NOMO-1 treated with dmso at 0.1 percent for 144 hours (cell line): ENCODE measurements at regions not wholly inside any gene's neighbourhood (a gene's known extent, or its start where the extent isn't known, plus 50 kb on each side); places are given as distances from the start of the nearest gene placed in this dataset.

Source experiments
- DNase-seq: peaks from one replicate; lab custom pipeline; 2025; ENCODE audit not compliant: unreplicated experiment; lab: John Stamatoyannopoulos, UW

DNA sequence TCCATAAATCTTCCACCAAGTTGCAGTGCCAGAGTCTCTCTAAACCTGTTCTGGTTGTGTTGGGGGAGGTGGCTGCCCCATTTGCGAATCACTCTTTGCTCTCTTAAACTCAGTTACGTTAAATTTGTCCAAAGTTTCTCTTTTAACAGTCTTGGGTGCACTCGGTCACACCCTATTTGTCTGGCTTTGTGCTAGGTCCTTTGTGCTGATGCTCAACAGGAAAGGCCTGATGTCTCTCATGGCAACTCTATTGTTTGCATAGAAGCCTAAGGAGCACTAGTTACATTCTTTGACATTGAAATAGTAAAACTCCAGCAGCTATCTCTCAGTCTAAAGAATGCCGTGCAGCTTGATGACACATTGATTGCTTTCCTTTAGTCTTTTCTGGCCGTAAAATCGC lies 105.1 kb downstream of the TRMT11 start:
- no peak for DNase-seq

DNA sequence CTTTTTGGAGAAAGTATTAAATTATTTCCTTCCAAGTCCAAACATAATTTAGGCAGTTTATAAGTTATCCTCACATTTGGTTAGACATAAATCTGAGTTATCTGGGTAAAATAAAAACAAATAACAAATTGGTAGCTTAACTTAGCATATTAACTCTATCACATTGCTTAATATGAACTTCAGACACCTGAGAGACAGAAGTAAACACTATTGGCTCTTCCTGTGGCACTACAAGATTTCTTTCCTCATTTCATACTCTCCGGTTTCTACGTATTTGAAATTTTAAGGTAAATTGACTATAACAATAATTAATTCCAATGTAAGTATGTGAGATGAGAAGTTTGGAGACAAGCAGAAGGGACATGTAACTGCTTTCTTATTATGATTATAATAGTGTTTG lies 106.8 kb downstream of the TRMT11 start:
- DNase-seq, result no peak

DNA sequence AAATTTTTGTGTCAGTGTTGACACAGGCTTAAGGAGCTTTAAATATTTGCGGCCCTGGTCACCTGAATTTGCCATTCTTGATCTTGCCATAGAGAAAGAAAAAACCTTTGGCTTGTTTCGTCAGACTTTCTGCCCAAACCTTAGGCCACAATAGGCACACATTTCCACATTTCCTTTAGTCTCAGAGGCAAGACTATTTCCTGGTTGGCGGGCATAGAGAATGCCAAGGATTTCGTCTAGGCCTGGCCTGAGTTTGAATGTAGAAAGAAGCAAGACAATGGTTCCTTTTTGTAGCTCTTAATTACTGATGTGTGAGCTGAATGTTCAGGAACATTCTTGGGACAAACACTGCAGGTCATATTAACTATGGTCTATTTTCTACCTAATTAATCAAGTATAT lies 108.1 kb downstream of the TRMT11 start:
- DNase-seq, result no peak

DNA sequence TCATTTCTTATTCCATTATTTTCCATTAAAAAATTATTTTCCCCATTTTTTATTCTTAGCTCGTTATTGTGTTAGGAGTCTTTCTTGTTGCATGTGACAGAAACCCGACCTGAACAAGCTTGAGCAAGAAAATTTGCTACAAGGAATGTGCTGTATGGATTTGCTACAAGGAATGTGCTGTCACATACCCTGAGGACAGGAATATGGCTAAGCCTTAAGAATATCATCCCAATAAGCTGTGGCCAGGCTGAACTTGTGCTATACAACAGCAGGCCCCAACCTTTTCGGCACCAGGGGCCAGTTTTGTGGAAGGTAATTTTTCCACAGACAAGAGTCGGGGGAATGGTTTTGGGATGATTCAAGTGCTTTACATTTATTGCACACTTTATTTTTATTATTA lies 114.0 kb downstream of the TRMT11 start:
- DNase-seq, result no peak

DNA sequence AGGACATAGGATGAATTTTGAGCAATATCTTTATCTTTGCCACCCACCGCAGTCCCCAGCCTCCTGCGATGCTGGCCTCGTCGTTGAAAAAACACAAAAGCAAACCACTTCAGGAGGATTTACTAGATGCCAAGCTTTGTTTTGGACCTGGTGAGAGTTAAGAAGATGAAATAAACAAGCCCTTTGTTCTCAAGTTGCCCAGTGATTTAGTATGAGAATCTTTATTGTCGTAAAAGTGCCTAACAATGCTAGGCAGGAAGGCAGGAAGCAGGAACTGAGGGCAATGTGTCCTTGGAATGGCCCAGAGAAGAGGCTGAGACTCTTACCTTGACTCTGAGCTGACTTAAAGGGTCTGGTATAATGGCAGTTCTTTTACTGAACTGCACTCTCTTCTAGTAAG lies 116.0 kb downstream of the TRMT11 start:
- DNase-seq, result no peak

DNA sequence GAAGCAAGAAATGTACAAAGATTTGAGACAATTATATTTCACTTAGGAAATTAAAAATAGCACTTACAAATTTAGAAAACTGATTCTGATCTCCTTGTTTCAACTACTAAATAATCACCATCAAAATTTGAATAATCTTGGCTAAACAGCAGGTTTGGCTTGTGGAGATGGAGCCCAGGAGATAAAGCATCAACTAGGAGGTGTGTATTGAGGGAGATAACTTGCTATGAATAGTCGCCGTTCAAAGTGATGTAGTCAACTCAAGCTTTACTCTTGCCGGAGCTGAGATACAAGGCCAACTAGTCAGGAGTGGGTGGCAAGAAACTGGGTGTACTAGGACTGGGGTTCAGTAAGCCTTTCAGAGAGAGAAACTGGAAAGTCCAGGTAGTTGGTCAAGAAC lies 117.7 kb downstream of the TRMT11 start:
- DNase-seq, result no peak

DNA sequence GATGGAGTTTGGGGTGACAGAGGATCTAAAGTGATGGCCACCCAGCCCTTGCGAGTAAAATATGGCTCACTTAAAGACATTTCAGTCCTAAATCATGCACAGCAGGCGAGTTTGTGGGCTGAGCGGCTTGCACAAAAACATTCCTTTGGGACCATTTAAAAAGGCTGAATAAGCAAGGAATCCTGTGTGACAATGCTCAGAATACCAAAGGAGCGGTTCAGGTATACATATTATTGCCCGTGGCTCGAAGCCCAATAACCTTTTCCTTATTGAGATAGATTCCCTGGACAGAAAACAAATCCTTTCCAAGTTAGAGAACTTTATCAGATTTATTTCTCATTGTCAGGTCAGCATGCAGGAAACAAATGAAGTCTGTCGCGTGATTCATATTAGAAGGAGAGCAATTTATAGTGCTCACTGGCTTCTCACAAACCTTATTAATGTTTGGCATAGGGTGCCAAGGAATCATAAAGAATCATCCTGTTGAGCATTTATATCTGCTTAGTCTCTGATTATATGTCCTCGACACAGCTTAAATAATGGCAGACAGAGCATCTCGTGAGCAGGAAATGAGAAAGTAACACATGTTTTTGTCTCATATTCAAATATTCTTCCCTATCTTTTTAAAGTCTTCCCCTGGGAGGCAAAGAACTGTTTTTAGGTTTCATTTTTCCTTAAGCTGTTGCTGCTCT lies 121.3 kb downstream of the TRMT11 start:
- no peak for DNase-seq

DNA sequence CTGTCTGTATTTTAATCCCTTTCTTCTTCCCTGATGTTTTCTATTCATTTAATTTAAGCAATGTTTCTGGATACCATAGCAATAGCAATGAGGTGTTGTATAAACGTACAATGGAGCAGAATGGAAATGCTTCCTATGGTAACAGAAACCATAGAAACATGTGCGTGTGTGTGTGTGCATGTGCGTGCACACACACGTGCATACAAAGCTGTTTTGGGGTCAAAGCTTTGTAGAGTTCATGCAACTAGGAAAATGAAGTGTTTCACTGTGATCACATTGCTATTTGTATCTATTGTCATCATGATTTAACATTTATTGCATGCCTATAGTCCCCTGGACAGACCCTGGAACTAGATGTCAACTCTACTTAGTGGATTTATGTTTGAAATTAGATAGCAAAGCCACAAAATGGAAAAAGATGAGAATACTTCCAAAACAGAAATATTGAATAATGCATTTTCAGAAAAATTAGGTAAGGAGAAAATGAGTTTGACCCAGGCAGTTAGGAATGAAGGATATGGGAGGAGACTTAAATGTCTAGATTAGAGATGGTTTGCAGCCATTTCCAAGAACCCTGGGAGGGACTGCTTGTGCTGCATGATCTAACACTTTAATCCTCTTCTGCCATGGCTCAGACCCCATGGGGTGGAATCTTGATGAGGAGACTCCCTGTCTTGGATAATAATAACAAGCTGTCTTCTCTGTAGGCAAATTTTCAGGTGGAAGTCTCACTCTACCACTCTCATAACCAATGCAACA lies 124.4 kb downstream of the TRMT11 start:
- no peak for DNase-seq

DNA sequence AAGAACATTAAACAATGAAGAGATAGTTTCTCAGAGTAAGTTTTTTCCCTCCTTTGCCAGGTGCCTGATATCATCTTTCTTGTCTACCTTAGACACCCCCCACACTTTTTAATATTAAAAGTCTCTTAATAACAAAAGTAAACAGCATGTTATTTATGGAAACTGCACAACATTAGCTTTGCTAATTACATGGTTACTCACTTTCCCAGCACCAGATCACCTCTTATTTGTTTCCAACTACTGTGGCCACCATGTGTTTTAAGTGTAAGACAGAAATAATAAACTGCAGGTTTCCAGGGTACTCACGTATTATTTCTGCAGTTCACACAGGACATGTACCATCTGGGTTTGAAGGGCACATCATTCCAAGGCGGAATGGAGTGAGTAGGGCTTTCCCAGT lies 125.0 kb downstream of the TRMT11 start:
- DNase-seq, result no peak

DNA sequence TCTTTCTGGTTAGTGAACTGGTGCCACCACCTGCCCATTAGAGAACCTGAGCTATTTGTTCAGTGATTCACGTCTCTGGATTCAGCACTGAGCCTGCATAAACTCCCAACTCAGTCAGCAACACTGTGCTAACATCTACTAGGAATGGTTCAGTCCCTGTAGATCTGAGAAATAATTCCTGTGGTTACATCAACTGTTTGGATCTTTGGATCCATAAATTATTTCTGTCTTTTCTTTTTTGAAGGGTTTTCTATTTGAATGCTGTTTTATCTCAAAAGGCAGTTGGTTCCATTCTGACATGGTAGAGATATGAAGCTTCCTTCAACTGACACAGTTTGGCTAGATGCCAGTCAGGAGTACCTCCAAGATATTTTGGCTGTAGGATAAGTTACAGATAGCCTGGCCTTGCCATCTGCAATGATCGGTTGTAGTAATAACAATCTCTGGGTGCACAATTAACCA lies 125.9 kb downstream of the TRMT11 start:
- no peak for DNase-seq

DNA sequence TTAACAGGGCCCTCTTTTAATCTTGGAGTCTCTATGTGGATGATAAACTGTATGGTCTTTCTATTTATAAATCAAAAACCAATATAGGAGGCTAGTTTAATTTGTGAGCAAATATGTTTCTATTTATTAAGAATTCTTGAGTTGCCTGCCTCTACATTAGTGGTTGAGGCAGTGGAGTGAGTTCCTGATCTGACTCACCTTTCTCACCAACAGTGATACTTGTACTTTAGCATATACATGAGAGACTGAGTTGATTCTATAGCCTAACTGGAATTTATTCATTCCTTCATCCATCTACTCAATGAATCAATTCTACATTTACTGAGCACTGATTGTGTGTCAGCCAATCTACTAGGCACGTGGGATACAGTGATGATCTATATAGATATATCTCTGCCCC lies 126.9 kb downstream of the TRMT11 start:
- no peak for DNase-seq

DNA sequence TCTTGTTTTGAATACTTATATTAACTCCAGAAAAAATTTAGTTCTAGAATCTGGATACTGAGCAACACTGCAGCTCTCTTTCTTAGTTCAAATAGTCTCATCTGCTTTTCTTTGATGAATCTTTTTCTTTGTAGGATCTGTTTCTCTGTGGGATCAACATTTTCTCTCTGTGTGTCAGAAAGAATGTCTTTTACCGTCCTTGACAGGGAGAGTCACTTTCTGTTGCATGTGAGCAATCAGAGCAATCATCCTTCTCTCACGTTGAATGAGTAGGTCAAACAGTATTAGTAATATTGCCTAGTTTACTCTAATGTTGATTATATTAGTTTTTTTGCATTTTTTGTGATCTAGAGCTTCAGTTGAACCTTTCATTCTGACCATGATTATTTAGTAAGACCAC lies 130.9 kb downstream of the TRMT11 start:
- no peak for DNase-seq

DNA sequence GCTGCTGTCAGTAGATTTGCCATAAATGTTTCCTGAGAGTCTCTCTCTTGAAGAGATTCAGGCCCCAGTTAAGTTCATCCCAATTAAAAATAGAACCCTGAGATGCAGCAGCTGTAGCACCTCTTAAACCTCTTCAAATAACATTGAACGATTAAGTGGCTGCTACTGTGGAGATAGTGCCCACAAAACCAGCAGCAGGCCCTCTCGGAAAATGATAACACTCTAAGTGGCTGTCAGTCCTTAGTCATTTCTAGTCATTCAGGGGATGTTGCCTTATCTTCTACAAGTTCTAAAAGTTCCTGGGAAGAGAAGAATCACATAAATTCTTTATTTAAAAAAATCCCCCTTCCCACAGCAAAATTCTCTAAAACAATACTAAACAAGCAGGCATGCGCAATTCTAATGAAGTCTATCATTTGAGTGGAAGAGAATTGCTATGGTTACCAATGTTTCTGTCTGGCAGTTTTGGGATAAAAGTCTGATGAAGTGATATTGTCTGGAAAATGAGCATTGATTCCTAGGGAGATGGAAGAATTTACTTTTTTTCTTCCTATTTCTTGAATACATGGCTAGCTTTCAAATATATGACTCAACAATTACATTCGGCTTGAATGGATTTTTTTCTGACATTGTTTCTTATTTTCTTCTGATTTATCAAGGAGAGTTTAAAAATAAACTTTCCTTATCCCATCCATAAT lies 131.9 kb downstream of the TRMT11 start:
- DNase-seq, result no peak

DNA sequence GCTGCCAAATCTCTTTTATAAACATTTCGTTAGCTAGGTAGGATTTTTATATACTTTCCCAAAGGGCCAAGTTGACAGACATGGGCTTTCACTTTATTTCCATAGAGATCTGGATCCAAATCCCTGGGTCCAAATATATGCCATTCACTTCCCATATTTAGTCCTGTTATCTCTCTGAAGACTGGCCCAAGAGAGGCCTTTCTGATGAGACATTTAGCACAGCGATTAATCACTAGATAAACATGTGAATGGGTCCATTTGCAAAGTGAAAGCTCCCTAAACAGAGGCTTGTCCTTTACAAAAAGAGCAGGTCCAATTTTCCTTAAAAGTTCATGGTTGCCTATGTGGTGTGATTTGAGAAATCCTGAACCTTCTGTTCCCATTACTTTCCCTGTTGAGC lies 132.6 kb downstream of the TRMT11 start:
- DNase-seq, result no peak

DNA sequence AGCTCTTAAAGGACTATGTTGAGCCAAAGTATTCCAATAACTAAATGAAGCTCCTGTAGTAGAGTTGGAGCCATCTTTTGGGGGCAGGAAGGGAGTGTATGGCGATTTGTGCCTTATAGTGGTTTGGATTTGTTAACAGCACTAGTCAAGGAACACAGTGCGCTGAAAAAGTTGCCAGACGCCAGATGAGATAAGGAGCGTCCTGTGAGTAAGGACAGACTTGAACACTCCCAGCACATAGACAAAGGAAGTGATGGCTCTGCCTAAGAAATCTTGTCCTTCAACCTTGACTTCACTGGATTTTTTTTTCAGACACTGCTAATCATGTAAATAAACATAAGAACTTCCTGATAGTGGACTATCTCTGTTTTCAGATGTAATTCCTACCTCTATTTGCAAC lies 136.9 kb downstream of the TRMT11 start:
- DNase-seq, result no peak

DNA sequence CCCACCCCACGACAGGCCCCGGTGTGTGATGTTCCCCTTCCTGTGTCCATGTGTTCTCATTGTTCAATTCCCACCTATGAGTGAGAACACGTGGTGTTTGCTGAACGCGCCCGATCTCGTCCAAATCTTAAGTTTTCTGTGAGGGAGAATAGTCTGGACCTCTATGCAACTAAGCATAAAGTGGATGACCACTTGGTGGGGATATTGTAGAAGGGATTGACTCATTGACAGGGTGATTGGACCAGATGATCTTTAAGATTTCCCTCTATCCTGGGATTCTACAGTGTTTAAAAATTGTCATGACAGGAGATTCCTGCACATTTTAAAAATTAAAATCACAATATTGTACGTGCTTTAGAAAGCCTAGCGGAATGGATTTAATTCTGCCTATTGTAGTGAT lies 141.3 kb downstream of the TRMT11 start:
- no peak for DNase-seq

DNA sequence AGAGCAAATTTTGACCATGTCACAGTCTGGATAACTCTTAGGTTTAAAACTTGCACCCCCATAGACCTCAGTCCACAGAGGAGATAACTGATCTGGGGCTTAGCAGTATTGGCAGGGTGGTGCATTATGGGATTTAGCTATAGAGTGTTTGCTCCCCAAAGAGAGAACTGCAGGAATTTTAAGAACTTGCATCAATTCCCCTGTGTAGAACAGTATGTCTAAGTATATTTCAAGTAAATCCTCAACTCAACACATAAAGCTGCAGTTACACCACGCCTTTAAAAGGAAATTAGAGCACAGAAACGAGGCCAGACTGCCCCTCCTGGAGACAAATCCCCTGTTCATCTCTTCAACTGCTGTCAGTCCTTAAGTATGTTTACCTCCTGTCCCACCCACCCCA lies 144.9 kb downstream of the TRMT11 start:
- DNase-seq, result no peak

DNA sequence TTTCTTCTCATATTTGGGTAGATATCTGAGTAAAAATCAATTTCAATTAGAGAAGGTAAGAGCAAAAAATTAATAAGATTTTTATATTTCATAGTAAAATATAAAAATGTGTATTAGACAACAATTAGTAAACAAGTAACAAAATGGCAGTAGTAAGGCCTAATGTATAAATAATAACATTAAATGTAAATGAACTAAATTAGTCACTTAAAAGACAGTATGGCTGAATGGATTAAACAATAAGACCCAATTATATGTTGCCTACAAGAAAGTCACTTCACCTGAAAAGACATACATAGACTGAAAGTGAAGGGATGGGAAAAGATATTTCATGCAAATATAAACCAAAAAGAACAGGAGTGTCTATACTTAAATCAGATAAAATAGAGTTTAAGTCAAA lies 147.6 kb downstream of the TRMT11 start:
- DNase-seq, result no peak

DNA sequence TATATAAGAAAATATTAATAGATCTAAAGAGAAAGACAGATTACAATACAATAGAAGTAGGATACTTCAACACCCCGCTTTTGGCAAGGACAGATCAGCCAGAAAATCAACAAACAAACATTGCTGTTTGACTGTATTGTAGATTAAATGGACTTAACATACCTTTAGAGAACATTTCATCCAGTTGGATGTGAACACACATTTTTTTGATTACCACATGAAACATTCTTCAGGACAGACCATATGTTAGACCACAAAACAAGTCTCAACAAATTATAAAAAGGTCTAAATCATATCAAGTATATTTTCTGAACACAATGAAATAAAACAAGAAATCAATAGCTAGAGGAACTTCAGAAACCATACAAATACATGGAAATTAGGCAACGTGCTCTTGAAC lies 148.2 kb downstream of the TRMT11 start:
- DNase-seq, result no peak

DNA sequence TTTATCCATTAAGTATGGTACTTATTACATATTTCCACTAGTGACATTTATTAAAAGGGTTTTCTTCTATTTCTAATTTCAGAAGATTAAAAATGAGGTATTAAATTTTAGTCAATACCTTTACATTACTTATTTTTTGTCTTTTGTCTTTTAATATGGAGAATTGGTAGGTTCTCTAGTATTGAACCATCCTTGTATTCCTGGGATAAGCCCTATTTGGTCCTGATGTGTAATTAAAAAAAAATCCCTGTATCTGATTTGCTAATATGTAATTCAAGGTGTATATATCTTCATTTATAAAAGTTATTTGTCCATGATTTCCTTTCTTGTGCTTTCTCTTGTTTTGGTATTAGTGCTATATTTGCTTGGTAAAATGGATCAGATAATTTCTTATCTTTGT lies 153.7 kb downstream of the TRMT11 start:
- DNase-seq, result no peak

DNA sequence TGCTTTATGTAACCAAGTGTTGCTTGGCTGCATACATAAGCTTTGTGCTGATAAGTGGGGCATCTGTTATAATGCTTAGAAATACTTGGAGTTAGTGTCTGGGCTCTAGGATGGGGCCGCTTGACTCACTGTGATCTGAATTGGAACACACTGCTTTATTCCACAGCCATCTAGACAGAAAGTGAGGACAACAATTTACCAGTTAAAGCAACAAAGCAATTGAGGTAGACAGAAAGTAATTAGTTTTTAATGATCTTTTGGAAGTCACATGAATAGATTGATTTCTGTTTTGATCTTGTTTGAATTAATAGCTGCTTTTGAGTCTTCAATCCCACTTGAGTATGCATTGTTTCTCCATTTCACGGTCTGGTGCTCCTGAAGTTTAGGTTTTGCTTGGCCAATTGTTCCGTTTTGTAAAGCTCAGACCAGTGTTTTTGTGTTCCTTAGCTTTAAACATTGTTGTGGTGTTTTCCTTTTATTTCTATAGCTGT lies 157.5 kb downstream of the TRMT11 start:
- no peak for DNase-seq

DNA sequence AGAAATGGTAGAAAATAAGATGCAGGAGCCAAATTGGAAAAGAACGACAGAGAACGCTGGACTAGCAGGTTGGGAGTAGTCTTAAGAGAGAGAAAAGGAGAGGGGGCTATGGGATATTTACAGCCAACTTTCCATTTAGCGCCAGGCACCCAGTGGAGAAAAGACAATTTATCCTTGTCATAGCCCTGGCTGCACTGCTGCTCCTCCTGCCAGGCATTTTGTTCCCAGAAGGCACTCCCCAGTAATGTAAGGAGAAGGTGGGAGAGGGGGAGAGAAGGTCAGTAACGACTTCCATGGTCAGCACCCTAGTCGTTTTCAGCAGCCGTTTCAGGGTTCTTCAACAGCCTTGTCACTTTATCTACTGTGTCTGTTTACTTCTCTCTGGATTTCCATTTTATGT lies 159.0 kb downstream of the TRMT11 start:
- no peak for DNase-seq
